WERI-Rb-1 (cell line): ENCODE measurements at regions not wholly inside any gene's neighbourhood (a gene's known extent, or its start where the extent isn't known, plus 50 kb on each side); places are given as distances from the start of the nearest gene placed in this dataset.

ENCODE experiments used
- DNase-seq: peaks from one replicate; pipeline ENCODE4 v3.0.0-alpha.2; 2020
- H3K27ac ChIP-seq: fragments of 250-450 bp; sonication (Bioruptor Pico); 2 replicates; pipeline ENCODE4 v1.5.1; 2020; ENCODE audit warnings: mild to moderate bottlenecking, moderate library complexity
- H3K27me3 ChIP-seq: fragments of 250-450 bp; sonication (Bioruptor Pico); 2 replicates; pipeline ENCODE4 v1.5.1; 2021; ENCODE audit warnings: mild to moderate bottlenecking, low read depth, moderate library complexity; ENCODE audit not compliant: insufficient read depth, severe bottlenecking
- H3K36me3 ChIP-seq: fragments of 250-450 bp; sonication (Bioruptor Pico); 2 replicates; pipeline ENCODE4 v1.5.1; 2020; ENCODE audit warnings: mild to moderate bottlenecking, moderate library complexity
- H3K4me3 ChIP-seq: 2 replicates; pipeline ENCODE4 v1.5.1; 2011; ENCODE audit warnings: low read depth, mild to moderate bottlenecking, control low read depth, low read length
- H3K9me3 ChIP-seq: fragments of 250-450 bp; sonication (Bioruptor Pico); 2 replicates; pipeline ENCODE4 v1.5.1; 2021; ENCODE audit warnings: mild to moderate bottlenecking, moderate library complexity; ENCODE audit not compliant: severe bottlenecking
- TF ChIP-seq, protein P1 (sequence below): IDR thresholded peaks from 2 replicates; pipeline ENCODE4 v1.5.1; 2011; ENCODE audit warnings: low read depth, mild to moderate bottlenecking, control low read depth, inconsistent platforms, low read length

GRCh38 chr3:43192028-43192427, 86.1 kb upstream of the POMGNT2 start:
- Histone ChIP-seq H3K27ac (no peak overlapping the region), H3K4me3 (no peak overlapping the region), H3K9me3 (no peaks in the 10 kb centered on the region), H3K36me3 (no peaks in the 10 kb centered on the region), H3K27me3 (no peaks in the 10 kb centered on the region)
- DNase-seq = no peak
- TF ChIP-seq, protein P1, sequence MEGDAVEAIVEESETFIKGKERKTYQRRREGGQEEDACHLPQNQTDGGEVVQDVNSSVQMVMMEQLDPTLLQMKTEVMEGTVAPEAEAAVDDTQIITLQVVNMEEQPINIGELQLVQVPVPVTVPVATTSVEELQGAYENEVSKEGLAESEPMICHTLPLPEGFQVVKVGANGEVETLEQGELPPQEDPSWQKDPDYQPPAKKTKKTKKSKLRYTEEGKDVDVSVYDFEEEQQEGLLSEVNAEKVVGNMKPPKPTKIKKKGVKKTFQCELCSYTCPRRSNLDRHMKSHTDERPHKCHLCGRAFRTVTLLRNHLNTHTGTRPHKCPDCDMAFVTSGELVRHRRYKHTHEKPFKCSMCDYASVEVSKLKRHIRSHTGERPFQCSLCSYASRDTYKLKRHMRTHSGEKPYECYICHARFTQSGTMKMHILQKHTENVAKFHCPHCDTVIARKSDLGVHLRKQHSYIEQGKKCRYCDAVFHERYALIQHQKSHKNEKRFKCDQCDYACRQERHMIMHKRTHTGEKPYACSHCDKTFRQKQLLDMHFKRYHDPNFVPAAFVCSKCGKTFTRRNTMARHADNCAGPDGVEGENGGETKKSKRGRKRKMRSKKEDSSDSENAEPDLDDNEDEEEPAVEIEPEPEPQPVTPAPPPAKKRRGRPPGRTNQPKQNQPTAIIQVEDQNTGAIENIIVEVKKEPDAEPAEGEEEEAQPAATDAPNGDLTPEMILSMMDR = no peak

DNA sequence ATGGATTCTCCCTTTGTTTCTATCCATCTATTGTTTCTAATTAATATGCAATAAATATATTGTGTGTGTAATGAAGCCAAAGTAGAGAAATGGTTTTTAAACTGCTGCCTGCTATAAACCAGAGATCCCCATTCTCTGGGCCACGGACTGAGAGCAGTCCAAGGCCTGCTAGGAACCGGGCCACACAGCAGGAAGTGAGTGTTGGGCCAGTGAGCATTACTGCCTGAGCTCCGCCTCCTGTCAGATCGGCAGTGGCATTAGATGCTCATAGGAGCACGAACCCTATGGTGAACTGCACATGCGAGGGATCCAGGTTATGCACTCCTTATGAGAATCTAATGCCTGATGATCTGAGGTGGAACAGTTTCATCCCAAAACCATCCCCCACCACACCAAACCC, 85.2 kb upstream of the POMGNT2 start:
- no peaks in the 10 kb centered on the region for H3K9me3 ChIP-seq
- DNase-seq = no peak

GRCh38 chr3:43190670-43191069, 84.8 kb upstream of the POMGNT2 start:
- Histone ChIP-seq H3K9me3 (no peaks in the 10 kb centered on the region), H3K4me3 (no peak overlapping the region), H3K27me3 (no peaks in the 10 kb centered on the region), H3K36me3 (no peaks in the 10 kb centered on the region), H3K27ac (no peak overlapping the region)
- no peak for DNase-seq
- TF ChIP-seq, protein P1 = no peak

More for the DNA sequence above, 85.2 kb upstream of the POMGNT2 start:
- H3K36me3 ChIP-seq = no peaks in the 10 kb centered on the region
- no peak overlapping the region for H3K4me3 ChIP-seq
- TF ChIP-seq, protein P1 = no peak
- no peak overlapping the region for H3K27ac ChIP-seq
- H3K27me3 ChIP-seq = no peaks in the 10 kb centered on the region

DNA sequence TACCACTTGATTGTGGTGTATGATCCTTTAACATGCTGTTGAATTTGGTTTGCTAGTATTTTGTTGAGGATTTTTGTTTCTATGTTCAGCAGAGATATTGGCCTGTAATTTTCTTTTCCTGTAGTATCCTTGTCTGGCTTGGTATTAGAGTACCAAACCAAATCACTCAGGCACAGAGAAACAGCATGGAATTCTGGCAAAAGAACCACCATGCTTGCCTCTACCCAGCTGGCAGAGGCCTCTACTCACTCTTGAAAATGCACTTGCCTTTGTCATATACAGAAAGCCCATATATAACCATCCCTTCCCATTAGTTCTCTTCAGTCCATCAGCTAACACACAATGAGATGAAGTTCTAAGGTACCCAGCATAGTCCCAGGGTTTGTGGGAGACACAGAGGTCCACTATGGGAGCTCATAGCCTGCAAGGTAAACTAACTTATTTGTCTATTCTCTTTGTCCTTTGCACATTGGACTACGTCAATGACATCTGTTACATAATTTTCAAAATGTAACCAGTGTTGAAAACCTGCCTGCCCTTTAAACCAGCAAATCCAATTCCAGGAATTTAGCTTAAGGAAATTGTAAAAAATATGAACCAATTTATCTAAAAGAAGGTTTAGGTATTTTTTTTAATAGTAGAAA, 82.1 kb upstream of the POMGNT2 start:
- Histone ChIP-seq H3K27ac (no peak overlapping the region), H3K27me3 (no peaks in the 10 kb centered on the region), H3K9me3 (no peaks in the 10 kb centered on the region), H3K36me3 (no peaks in the 10 kb centered on the region), H3K4me3 (no peak overlapping the region)
- TF ChIP-seq, protein P1 = no peak
- DNase-seq = no peak

DNA sequence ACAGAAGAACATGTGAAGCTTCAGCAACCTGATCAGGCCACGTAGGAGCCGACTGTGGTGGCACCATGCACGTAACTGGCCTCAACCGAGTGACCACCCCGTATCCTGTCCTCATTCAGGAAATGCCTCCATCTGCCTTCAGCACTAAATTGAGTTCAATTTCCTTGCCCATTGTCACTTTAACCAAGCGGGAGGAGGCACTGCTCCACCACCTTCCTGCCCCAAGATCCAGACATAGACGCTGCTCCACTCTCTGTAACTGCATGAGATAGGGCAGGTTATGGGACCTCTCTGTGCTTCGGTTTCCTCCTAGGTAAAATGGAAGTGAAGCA, 80.1 kb upstream of the POMGNT2 start:
- Histone ChIP-seq H3K9me3 (no peaks in the 10 kb centered on the region), H3K4me3 (no peak overlapping the region), H3K36me3 (no peaks in the 10 kb centered on the region), H3K27me3 (no peaks in the 10 kb centered on the region), H3K27ac (no peak overlapping the region)
- DNase-seq = no peak
- TF ChIP-seq, protein P1 = no peak
